ENCODE measurements at regions not wholly inside any gene's neighbourhood (a gene's known extent, or its start where the extent isn't known, plus 50 kb on each side); places are given as distances from the start of the nearest gene placed in this dataset.

- TF ChIP-seq, protein P1, sequence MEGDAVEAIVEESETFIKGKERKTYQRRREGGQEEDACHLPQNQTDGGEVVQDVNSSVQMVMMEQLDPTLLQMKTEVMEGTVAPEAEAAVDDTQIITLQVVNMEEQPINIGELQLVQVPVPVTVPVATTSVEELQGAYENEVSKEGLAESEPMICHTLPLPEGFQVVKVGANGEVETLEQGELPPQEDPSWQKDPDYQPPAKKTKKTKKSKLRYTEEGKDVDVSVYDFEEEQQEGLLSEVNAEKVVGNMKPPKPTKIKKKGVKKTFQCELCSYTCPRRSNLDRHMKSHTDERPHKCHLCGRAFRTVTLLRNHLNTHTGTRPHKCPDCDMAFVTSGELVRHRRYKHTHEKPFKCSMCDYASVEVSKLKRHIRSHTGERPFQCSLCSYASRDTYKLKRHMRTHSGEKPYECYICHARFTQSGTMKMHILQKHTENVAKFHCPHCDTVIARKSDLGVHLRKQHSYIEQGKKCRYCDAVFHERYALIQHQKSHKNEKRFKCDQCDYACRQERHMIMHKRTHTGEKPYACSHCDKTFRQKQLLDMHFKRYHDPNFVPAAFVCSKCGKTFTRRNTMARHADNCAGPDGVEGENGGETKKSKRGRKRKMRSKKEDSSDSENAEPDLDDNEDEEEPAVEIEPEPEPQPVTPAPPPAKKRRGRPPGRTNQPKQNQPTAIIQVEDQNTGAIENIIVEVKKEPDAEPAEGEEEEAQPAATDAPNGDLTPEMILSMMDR (IDR thresholded peaks at IDR 0.05; ENCODE audit: insufficient read depth, low read length), result no peak
- no peak for TF ChIP-seq GABPA (IDR thresholded peaks at IDR 0.05; ENCODE audit: low read depth)
- no peak for TF ChIP-seq REST (IDR thresholded peaks at IDR 0.05; ENCODE audit: insufficient replicate concordance, low read depth)
- TF ChIP-seq SPI1 (IDR thresholded peaks at IDR 0.05; ENCODE audit: borderline replicate concordance, low read depth), result no peak
These were observed 60.9 kb upstream of the POU2F1 start for GRCh38 chr1:167159782-167160181.
